ENCODE measurements at regions not wholly inside any gene's neighbourhood (a gene's known extent, or its start where the extent isn't known, plus 50 kb on each side); places are given as distances from the start of the nearest gene placed in this dataset.

DNA sequence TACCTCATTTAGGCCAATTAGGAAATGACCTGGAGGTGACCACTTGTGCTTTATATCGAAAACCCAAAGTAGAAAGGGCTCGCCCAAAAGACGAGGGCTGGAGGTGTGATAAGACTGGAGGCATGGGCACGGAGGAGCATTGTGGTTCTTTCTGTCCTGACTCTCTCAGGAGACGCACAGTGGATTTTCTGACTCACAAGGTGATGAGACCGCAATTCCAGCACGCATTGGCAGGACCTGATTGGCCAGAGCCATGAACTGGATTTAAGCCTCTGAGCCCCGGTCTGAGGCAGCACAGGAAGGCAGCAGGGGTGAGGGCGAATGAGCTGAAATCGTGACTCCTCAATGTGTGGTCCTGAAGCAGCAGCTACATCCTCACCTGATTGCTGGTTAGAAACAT lies 559.1 kb upstream of the SALL1 start:
- DNase-seq = no peak
- no peak overlapping the region for H3K4me3 Mint-ChIP-seq

GRCh38 chr16:51708861-51709260 lies 557.8 kb upstream of the SALL1 start:
- no peak for ATAC-seq
- Mint-ChIP-seq H3K4me3 (no peak overlapping the region), H3K27me3 (ENCODE audit: low read depth) (no peaks in the 10 kb centered on the region), H3K4me1 (ENCODE audit: low read depth) (no peaks in the 10 kb centered on the region), H3K36me3 (ENCODE audit: insufficient read depth) (peaks cover 2% of the 10 kb centered on the region), H3K9me3 (peaks cover 27% of the 10 kb centered on the region)
- no peak for DNase-seq

More for the DNA sequence above, 559.1 kb upstream of the SALL1 start:
- ATAC-seq = no peak
- H3K27me3 Mint-ChIP-seq (ENCODE audit: low read depth) = no peaks in the 10 kb centered on the region
- H3K4me1 Mint-ChIP-seq (ENCODE audit: low read depth) = no peaks in the 10 kb centered on the region
- H3K9me3 Mint-ChIP-seq = peaks cover 18% of the 10 kb centered on the region
- no peaks in the 10 kb centered on the region for H3K36me3 Mint-ChIP-seq (ENCODE audit: insufficient read depth)

DNA sequence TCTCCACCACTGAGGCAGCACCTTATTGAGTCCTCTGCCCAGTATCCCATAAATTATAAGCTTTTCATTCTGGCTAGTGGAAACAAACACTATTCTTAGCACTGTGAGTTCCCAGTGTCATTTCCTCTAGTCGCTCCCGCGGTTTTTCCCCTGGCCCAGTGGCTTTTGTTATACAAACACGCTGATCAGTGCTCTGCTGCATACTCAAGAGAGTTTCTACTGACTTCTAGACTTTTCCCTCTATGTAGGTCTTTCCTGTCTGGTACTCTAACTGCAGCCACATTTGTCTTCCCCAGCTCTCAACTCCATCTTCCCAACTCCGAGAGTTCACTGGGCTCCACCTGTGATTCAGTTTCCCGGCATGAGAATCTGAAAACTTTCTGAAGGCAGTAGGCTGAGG lies 556.6 kb upstream of the SALL1 start:
- peaks cover 24% of the 10 kb centered on the region for H3K9me3 Mint-ChIP-seq

GRCh38 chr16:51705142-51705541 lies 554.1 kb upstream of the SALL1 start:
- Mint-ChIP-seq H3K9me3 (peaks cover 24% of the 10 kb centered on the region), H3K27me3 (ENCODE audit: low read depth) (no peaks in the 10 kb centered on the region), H3K4me3 (no peak overlapping the region), H3K4me1 (ENCODE audit: low read depth) (no peaks in the 10 kb centered on the region), H3K36me3 (ENCODE audit: insufficient read depth) (peaks cover 2% of the 10 kb centered on the region)
- no peak for ATAC-seq
- DNase-seq = no peak

More for the DNA sequence above, 556.6 kb upstream of the SALL1 start:
- no peak for ATAC-seq
- DNase-seq = no peak
- H3K4me3 Mint-ChIP-seq = no peak overlapping the region
- no peaks in the 10 kb centered on the region for H3K4me1 Mint-ChIP-seq (ENCODE audit: low read depth)
- peaks cover 2% of the 10 kb centered on the region for H3K36me3 Mint-ChIP-seq (ENCODE audit: insufficient read depth)
- H3K27me3 Mint-ChIP-seq (ENCODE audit: low read depth) = no peaks in the 10 kb centered on the region

DNA sequence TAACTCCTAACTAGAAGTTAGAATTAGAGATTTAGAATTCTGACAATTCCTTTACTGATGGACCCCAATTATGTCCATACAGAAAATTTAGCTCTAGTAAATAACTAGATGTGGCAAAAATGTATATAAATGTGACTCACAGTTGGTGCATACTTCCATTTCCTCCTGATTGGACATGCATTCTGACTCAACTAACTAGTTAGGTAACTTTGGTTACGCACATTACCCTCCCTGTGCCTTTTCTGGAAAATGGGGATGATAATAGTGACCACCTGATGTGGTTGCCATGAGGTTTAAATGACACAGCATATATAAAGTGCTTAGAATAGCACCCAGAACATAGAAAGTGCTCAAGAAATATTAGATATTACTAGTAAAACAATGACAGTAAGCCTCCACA lies 550.0 kb upstream of the SALL1 start:
- no peak for ATAC-seq
- H3K4me1 Mint-ChIP-seq (ENCODE audit: low read depth) = no peaks in the 10 kb centered on the region
- H3K27me3 Mint-ChIP-seq (ENCODE audit: low read depth) = no peaks in the 10 kb centered on the region
- H3K9me3 Mint-ChIP-seq = peaks cover 18% of the 10 kb centered on the region
- no peak for DNase-seq
- H3K4me3 Mint-ChIP-seq = no peak overlapping the region
- H3K36me3 Mint-ChIP-seq (ENCODE audit: insufficient read depth) = peaks cover 2% of the 10 kb centered on the region

DNA sequence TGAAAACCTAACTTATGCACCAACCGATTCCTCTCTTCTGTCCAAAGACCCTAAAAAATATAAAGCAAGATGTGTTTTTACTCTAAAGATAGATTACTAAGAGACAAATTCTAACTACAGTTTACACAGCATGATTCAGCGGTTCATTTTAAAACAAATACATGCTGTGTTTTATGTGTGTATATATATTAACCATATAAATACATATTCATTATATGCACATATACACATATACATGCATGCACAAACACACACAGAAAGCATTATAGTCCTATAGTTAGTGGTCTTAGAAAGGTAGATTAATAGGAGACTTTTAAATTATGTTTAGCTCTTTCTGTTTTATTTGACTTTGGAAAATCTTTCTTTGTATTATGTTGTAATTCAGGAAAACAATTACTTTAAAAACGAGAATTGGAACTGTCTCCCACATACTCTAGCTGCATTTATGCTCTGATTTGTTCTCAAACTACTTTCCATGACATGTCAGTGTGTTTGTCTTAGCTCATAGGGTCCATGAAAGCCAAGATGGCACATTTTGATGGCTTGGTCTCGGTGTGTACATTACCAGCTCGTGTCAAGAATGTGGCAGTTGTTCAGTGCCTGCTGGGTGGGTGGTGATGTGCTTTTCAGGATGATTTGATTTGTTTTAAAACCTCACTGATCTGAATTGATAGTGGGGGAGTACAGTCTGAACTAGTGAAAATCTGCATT lies 548.8 kb upstream of the SALL1 start:
- Mint-ChIP-seq H3K36me3 (ENCODE audit: insufficient read depth) (peaks cover 2% of the 10 kb centered on the region), H3K27me3 (ENCODE audit: low read depth) (no peaks in the 10 kb centered on the region), H3K4me1 (ENCODE audit: low read depth) (no peaks in the 10 kb centered on the region), H3K9me3 (peaks cover 14% of the 10 kb centered on the region), H3K4me3 (no peak overlapping the region)
- ATAC-seq = no peak
- DNase-seq = no peak

DNA sequence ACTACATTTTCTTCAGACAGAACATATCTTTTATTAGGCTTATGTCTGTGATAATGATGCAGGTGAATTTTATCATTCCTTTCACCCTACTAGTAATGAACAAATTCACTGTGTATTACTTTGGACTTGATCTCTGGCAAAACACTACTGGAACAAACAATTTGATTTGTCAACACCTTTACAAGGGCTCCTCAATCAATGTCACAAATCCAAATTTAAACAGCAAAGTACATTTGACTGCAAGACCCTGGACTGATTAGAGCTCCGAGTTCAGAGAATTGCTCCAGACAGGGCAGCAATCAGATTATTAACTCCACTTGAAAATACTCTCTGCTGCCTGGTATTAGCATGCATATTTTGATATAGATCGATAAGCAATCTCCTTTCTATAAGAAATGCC lies 547.6 kb upstream of the SALL1 start:
- Mint-ChIP-seq H3K4me1 (ENCODE audit: low read depth) (no peaks in the 10 kb centered on the region), H3K27me3 (ENCODE audit: low read depth) (no peaks in the 10 kb centered on the region), H3K9me3 (peaks cover 16% of the 10 kb centered on the region), H3K4me3 (no peak overlapping the region), H3K36me3 (ENCODE audit: insufficient read depth) (no peaks in the 10 kb centered on the region)
- ATAC-seq (no peak), DNase-seq (no peak)

GRCh38 chr16:51697454-51697853 lies 546.4 kb upstream of the SALL1 start:
- Mint-ChIP-seq H3K27me3 (ENCODE audit: low read depth) (no peaks in the 10 kb centered on the region), H3K36me3 (ENCODE audit: insufficient read depth) (no peaks in the 10 kb centered on the region), H3K4me3 (no peak overlapping the region), H3K9me3 (peaks cover 21% of the 10 kb centered on the region), H3K4me1 (ENCODE audit: low read depth) (no peaks in the 10 kb centered on the region)
- DNase-seq = no peak
- ATAC-seq = no peak

GRCh38 chr16:51696376-51696775 lies 545.3 kb upstream of the SALL1 start:
- no peak for DNase-seq
- Mint-ChIP-seq H3K36me3 (ENCODE audit: insufficient read depth) (no peaks in the 10 kb centered on the region), H3K9me3 (peaks cover 22% of the 10 kb centered on the region), H3K4me3 (no peak overlapping the region), H3K4me1 (ENCODE audit: low read depth) (no peaks in the 10 kb centered on the region), H3K27me3 (ENCODE audit: low read depth) (no peaks in the 10 kb centered on the region)
- no peak for ATAC-seq

DNA sequence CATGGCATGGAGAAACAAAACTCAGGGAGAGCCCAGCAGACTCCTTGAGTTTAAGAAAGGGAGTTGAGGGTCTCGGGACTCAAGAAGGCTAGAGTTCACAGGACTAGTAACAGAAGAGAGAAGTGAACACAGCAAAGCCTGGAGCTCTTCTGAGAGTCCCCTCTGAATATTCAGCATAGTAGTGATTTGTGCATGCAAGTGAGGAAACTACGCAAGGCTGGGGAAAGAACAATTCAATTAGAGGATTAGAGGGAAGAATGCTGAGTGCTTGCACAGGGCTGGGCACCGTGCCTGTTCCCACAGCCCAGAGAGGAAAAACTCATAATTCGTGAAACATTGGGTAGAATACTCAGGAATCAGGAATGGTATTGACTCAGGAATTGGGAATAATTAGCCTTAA lies 540.0 kb upstream of the SALL1 start:
- peaks cover 32% of the 10 kb centered on the region for H3K9me3 Mint-ChIP-seq
- DNase-seq (no peak), ATAC-seq (no peak)
- H3K27me3 Mint-ChIP-seq (ENCODE audit: low read depth) = no peaks in the 10 kb centered on the region
- H3K4me1 Mint-ChIP-seq (ENCODE audit: low read depth) = no peaks in the 10 kb centered on the region
- no peaks in the 10 kb centered on the region for H3K36me3 Mint-ChIP-seq (ENCODE audit: insufficient read depth)
- no peak overlapping the region for H3K4me3 Mint-ChIP-seq

DNA sequence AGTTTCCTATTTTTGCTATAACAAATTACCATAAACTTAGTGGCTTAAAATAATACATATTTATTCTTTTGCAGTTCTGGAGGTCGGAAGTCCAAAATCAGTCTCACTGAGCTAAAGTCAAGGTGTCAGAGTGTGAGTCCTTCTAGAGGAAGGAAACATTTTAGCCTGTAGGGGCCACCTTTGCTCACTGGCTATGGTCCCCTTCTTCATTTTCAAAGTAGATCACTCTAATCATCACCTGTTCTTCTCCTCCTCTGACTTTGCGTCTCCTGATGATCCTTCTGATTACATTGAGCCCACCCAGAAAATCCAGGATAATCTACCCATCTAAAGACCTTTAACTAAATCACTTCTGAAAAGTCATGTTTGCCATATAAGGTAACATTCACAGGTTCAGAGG lies 534.4 kb upstream of the SALL1 start:
- DNase-seq (no peak), ATAC-seq (no peak)
- H3K36me3 Mint-ChIP-seq (ENCODE audit: insufficient read depth) = no peaks in the 10 kb centered on the region
- no peak overlapping the region for H3K4me3 Mint-ChIP-seq
- H3K9me3 Mint-ChIP-seq = peaks cover 15% of the 10 kb centered on the region
- H3K4me1 Mint-ChIP-seq (ENCODE audit: low read depth) = no peaks in the 10 kb centered on the region
- H3K27me3 Mint-ChIP-seq (ENCODE audit: low read depth) = no peaks in the 10 kb centered on the region

DNA sequence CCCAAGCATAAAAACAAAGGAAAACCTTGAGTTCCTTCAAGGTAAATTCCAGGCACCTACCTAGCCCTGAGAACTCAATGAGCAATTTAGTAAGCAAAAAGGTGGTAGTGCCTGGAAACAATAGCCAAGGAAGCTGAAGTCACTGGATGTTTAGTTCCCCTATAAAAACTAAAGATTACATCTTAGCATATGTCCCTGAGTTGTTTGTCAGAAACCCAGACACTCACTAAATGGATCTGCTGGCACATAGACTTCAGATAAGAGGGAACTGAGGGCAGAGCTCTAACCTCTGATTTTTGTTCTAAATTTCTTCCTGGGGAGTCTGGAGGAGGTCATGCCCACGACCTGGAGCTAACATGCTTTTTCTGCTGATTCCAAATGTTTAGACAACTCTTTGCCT lies 532.8 kb upstream of the SALL1 start:
- Mint-ChIP-seq H3K36me3 (ENCODE audit: insufficient read depth) (no peaks in the 10 kb centered on the region), H3K9me3 (peaks cover 15% of the 10 kb centered on the region), H3K27me3 (ENCODE audit: low read depth) (no peaks in the 10 kb centered on the region), H3K4me1 (ENCODE audit: low read depth) (no peaks in the 10 kb centered on the region), H3K4me3 (no peak overlapping the region)
- ATAC-seq (no peak), DNase-seq (no peak)

DNA sequence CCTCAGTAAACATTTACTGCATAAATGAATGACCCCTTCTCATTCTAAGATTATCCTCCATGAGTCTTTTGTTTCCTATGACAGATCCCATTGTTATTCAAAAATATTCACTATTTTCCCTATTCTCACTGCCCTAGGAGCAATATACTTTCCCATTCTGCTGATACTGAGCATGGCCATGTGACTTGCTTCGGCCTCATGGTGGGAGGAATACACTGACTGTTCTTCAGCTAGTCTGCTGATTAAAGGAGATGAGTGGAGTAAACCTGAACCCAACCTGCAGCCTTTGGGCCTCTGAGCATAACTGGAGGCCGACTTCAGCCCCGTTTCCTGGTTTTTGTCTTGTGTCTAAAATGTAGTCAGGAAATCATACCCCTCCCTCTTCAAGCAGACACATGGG lies 531.8 kb upstream of the SALL1 start:
- no peak for ATAC-seq
- Mint-ChIP-seq H3K27me3 (ENCODE audit: low read depth) (no peaks in the 10 kb centered on the region), H3K4me1 (ENCODE audit: low read depth) (no peaks in the 10 kb centered on the region), H3K4me3 (no peak overlapping the region), H3K36me3 (ENCODE audit: insufficient read depth) (no peaks in the 10 kb centered on the region), H3K9me3 (peaks cover 10% of the 10 kb centered on the region)
- DNase-seq = no peak

DNA sequence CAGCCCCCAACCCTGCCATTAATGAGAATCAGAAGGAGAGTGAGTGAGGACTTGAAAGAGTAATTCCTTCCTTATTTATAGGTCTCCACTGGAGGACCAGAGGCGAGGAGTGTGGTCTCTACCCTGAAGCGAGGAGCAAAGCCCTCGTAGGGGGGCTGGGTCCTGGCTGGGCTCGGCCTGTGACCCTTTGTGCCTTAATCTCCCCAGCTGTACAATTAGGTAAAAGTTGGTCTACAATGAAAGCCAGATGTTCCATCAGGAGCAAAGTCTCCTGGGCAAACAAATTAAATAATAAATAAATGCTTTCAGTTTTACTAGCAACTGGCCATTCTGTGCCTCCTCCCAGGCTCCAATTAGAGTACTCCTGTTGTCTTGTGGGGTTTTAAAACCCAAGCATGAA lies 523.5 kb upstream of the SALL1 start:
- H3K27me3 Mint-ChIP-seq (ENCODE audit: low read depth) = no peaks in the 10 kb centered on the region
- H3K4me3 Mint-ChIP-seq = no peak overlapping the region

GRCh38 chr16:51670527-51670926 lies 519.5 kb upstream of the SALL1 start:
- ATAC-seq (no peak), DNase-seq (no peak)
- Mint-ChIP-seq H3K4me1 (ENCODE audit: low read depth) (no peaks in the 10 kb centered on the region), H3K27me3 (ENCODE audit: low read depth) (no peaks in the 10 kb centered on the region), H3K36me3 (ENCODE audit: insufficient read depth) (no peaks in the 10 kb centered on the region), H3K9me3 (peaks cover 7% of the 10 kb centered on the region), H3K4me3 (no peak overlapping the region)

More for the DNA sequence above, 523.5 kb upstream of the SALL1 start:
- no peaks in the 10 kb centered on the region for H3K4me1 Mint-ChIP-seq (ENCODE audit: low read depth)
- peaks cover 3% of the 10 kb centered on the region for H3K9me3 Mint-ChIP-seq
- H3K36me3 Mint-ChIP-seq (ENCODE audit: insufficient read depth) = no peaks in the 10 kb centered on the region
- DNase-seq (no peak), ATAC-seq (no peak)

- no peaks in the 10 kb centered on the region for H3K36me3 Mint-ChIP-seq (ENCODE audit: insufficient read depth)
Measured at GRCh38 chr16:51666821-51667220, 515.8 kb upstream of the SALL1 start.

More at GRCh38 chr16:51666821-51667220, 515.8 kb upstream of the SALL1 start:
- no peak for ATAC-seq
- peaks cover 14% of the 10 kb centered on the region for H3K9me3 Mint-ChIP-seq
- H3K27me3 Mint-ChIP-seq (ENCODE audit: low read depth) = no peaks in the 10 kb centered on the region
- DNase-seq = no peak
- no peaks in the 10 kb centered on the region for H3K4me1 Mint-ChIP-seq (ENCODE audit: low read depth)
- H3K4me3 Mint-ChIP-seq = no peak overlapping the region

Measured in activated T-cell treated with anti-CD3 and anti-CD28 coated beads, Interleukin-2, amount 50 U/mL, for 4 hours (primary cell).